GM12873 (cell line): ENCODE measurements at regions not wholly inside any gene's neighbourhood (a gene's known extent, or its start where the extent isn't known, plus 50 kb on each side); places are given as distances from the start of the nearest gene placed in this dataset.

Source experiments
- CTCF ChIP-seq: IDR thresholded peaks from 2 replicates; pipeline ENCODE4 v1.5.1; 2012; ENCODE audit warnings: low read depth, mild to moderate bottlenecking, moderate library complexity, low read length, control low read depth; ENCODE audit not compliant: insufficient read depth; ENCODE audit errors: missing control alignments

GRCh38 chr13:104357174-104357573, 1291.0 kb upstream of the SLC10A2 start:
- TF ChIP-seq CTCF: no peak

- no peak for TF ChIP-seq CTCF
Measured at GRCh38 chr13:104355041-104355670, 1288.9 kb upstream of the SLC10A2 start.

DNA sequence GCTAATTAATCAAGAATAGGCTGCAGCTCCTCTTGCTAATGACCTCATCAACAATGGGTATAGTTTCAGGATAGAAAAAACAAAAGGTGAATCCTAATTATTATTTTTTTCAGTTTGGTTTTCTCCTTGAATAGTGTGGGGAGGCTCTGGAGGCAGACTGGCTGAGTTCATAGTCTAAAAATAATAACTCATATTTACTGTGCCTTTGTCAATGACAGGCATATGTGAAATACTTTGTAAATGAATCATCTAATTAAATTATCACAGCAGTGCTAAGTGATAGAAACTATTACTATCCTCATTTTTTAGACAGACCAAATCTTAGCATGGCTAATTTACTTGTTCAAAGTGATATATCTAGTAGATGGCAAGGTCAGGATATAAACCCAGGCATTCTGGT, 1261.0 kb upstream of the SLC10A2 start:
- no peak for TF ChIP-seq CTCF

DNA sequence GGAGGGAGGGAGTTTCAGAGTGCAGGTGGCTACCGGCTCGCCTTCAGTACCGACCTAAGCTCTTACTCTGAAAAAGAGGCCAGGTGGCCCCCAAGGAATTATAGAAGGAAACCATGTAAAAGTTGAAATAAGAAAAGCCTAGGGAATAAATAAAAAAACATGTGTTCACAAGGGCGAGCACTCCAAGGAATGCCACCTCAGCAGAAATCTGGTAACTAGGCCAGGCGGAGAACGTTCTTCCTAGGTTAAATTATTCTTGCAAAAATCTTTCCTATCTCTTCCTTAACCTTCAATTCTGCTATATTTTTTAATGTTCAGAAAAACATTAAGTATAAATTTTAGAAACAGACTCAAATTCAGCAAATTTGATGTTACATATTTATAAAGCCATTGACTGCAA, 1260.3 kb upstream of the SLC10A2 start:
- TF ChIP-seq CTCF: no peak

DNA sequence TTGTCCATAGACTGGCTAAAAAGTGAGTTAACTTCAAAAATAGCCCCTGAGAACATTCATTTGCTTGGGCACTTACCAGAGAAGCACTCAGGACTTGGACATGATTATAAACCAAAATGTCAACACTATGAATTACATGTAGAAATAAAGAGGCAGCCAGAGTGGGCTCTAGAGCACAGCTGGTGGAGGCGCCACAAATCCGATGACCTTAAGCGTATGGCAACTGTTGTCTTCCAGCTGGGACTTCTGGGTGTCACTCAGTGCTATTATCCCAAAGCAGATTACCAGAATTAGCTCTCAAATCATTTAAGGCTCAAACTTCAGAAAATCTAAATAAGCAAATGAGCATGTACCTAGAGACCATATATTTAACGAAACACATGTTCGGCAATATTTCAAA, 1255.5 kb upstream of the SLC10A2 start:
- no peak for TF ChIP-seq CTCF

DNA sequence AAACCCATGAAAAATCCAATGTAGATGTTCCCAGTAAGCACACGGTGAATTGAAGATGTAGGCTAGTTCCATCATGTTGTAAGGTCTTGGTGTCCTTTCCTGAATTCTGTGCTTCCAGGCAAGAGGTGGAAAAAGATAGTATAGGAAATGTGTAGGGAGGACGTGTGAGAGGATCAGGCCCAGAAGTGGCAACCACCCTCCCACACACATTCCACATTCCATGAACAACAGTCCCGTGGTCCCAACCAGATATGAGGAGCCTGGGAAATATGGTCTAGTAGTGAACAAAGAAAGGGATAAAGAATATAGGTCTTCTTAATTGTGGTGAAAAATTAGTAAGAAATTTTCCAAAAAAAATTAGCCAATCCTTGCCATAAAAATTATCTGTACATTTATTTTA, 1254.2 kb upstream of the SLC10A2 start:
- no peak for TF ChIP-seq CTCF

DNA sequence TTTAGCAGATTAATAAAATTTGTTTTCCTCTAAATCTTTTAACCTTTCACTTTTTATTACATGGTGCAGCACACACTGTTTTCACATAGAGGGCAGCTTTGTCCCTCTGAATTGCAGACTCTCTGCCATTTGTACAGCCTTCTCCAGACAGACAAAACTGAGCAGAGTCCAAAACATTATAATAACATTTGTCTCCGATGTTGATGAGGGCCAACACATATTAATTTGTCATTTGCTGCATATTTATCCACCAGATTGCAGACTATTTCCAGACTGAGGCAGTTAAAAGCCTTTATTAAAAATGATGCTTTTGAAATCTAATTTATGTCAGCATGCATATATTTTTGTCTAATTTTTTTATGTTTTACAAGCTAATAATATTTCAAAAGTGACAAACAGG, 1251.9 kb upstream of the SLC10A2 start:
- TF ChIP-seq CTCF: no peak
